Endothelial cell (in vitro differentiated cells): ENCODE measurements at regions not wholly inside any gene's neighbourhood (a gene's known extent, or its start where the extent isn't known, plus 50 kb on each side); places are given as distances from the start of the nearest gene placed in this dataset.

Experiments used
- DNase-seq: peaks from one replicate; pipeline ENCODE4 v3.0.0; 2021; ENCODE audit warnings: low spot score
- H3K27ac Mint-ChIP-seq: one replicate; pipeline ENCODE4 v1.8.0; 2021; ENCODE audit warnings: mixed read lengths, inconsistent platforms; ENCODE audit not compliant: unreplicated experiment
- H3K27me3 Mint-ChIP-seq: one replicate; pipeline ENCODE4 v1.8.0; 2021; ENCODE audit warnings: mild to moderate bottlenecking, moderate library complexity, mixed read lengths, inconsistent platforms; ENCODE audit not compliant: unreplicated experiment
- H3K36me3 Mint-ChIP-seq: one replicate; pipeline ENCODE4 v1.8.0; 2021; ENCODE audit warnings: mild to moderate bottlenecking, low read depth, mixed read lengths, inconsistent platforms; ENCODE audit not compliant: unreplicated experiment
- H3K4me1 Mint-ChIP-seq: one replicate; pipeline ENCODE4 v1.8.0; 2021; ENCODE audit warnings: mild to moderate bottlenecking, mixed read lengths, inconsistent platforms; ENCODE audit not compliant: unreplicated experiment
- H3K4me3 Mint-ChIP-seq: one replicate; pipeline ENCODE4 v1.8.0; 2021; ENCODE audit warnings: mild to moderate bottlenecking, mixed read lengths, inconsistent platforms; ENCODE audit not compliant: unreplicated experiment
- H3K9me3 Mint-ChIP-seq: one replicate; pipeline ENCODE4 v1.8.0; 2021; ENCODE audit warnings: mixed read lengths, inconsistent platforms; ENCODE audit not compliant: unreplicated experiment
- CTCF ChIP-seq: fragments of 200-600 bp; sonication (generic); IDR thresholded peaks from one replicate; pipeline ENCODE4 v1.5.0; 2021; ENCODE audit warnings: antibody characterized with exemption; ENCODE audit not compliant: unreplicated experiment

DNA sequence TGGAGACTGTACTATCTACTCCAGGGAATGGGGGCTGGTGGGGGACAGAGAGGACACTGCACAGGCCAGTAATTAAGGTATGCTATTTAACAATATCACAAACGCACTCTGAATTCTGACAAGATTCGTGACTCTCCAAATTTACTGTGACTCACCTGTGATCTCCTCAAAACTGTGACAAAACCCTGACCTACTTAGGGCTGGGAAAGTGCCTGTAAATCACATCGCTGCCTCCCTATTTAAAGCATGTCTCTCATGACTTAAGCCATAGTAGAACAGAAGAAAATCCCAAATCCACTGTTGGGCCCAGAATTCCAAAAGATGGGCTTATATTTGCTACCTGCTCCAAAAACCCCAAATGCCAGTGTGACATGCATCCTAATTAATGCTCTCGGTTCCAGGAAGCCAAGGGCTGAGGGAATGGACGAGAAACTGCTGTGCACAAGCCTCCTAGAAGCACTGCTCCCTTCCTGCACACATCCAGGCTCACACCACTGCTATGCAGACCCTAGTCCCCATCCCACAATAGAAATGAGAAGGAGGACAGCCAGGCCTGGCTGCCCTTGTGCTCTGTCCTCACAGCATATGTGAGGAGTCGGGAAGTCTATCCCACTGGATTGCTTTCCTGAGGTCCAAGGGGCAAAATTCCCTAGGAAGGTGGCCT, 187.7 kb upstream of the CHRNA7 start:
- TF ChIP-seq CTCF: no peak
- Mint-ChIP-seq H3K4me3 (no peak overlapping the region), H3K4me1 (peaks cover 6% of the 10 kb centered on the region), H3K36me3 (no peaks in the 10 kb centered on the region), H3K9me3 (no peaks in the 10 kb centered on the region), H3K27ac (no peak overlapping the region), H3K27me3 (peaks cover 1% of the 10 kb centered on the region)
- no peak for DNase-seq

DNA sequence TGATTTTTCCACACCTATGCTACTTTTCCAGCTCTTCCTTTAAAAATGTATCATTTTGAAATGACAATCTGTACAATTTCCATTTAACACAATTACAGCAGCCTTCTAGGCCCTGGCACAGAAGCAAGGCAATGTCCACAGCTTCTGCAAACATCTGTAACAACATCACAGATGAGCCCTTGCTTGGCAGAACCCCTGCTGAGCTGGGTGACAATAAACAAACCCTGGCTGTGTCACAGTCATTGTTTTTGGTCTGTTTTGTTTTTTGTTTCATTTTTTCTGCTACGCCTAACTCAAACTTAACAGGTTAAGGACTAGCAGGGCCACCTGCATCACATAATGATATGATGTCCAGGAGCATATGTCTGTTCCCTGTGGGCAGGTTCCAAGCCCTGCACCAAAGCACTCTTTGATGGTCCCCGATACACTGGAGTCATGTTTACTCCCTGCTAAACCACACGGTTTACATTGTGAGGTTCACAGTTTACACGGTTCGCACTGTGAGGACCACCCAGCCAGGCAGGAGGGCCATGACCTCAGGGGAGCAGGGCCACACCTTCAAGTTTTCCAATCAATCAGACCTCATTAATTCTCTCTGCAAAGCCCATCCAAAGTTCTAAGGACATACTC, 186.8 kb upstream of the CHRNA7 start:
- Mint-ChIP-seq H3K27ac (no peak overlapping the region), H3K27me3 (peaks cover 1% of the 10 kb centered on the region), H3K4me1 (peaks cover 8% of the 10 kb centered on the region), H3K9me3 (no peaks in the 10 kb centered on the region), H3K36me3 (no peaks in the 10 kb centered on the region), H3K4me3 (no peak overlapping the region)
- no peak for DNase-seq
- no peak for TF ChIP-seq CTCF

GRCh38 chr15:31845791-31846190, 184.5 kb upstream of the CHRNA7 start:
- H3K27me3 Mint-ChIP-seq: peaks cover 2% of the 10 kb centered on the region
- no peaks in the 10 kb centered on the region for H3K36me3 Mint-ChIP-seq
- no peak for DNase-seq
- no peak overlapping the region for H3K4me3 Mint-ChIP-seq
- no peak overlapping the region for H3K27ac Mint-ChIP-seq
- peaks cover 8% of the 10 kb centered on the region for H3K4me1 Mint-ChIP-seq
- H3K9me3 Mint-ChIP-seq: no peaks in the 10 kb centered on the region
- no peak for TF ChIP-seq CTCF

- H3K4me3 Mint-ChIP-seq: no peak overlapping the region
- peaks cover 2% of the 10 kb centered on the region for H3K27me3 Mint-ChIP-seq
- no peak overlapping the region for H3K27ac Mint-ChIP-seq
- no peak for DNase-seq
- H3K4me1 Mint-ChIP-seq: peaks cover 8% of the 10 kb centered on the region
- no peaks in the 10 kb centered on the region for H3K36me3 Mint-ChIP-seq
- peaks cover 6% of the 10 kb centered on the region for H3K9me3 Mint-ChIP-seq
- TF ChIP-seq CTCF: no peak
These were observed 182.4 kb upstream of the CHRNA7 start for GRCh38 chr15:31847961-31848360.

DNA sequence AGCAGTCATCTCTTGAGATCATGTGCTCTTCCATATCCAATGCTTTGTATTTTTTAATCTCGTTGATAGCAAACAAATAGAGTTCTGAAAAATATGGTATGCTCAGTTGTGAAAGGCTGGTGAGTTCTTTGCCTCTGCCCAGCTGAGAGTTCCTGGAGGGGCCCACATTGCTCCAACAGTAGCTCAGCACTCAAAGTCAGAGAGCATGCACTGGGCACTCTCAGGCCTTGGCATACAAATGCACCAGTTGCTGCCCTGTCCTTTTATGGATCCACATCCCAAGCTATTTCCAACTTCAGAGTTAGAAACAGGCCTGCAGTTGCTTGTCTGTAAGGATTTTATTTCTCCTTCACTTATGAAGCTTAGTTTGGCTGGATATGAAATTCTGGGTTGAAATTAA, 181.7 kb upstream of the CHRNA7 start:
- H3K4me1 Mint-ChIP-seq: peaks cover 8% of the 10 kb centered on the region
- no peak for TF ChIP-seq CTCF
- no peak overlapping the region for H3K4me3 Mint-ChIP-seq
- no peak for DNase-seq
- peaks cover 2% of the 10 kb centered on the region for H3K27me3 Mint-ChIP-seq
- peaks cover 12% of the 10 kb centered on the region for H3K9me3 Mint-ChIP-seq
- no peak overlapping the region for H3K27ac Mint-ChIP-seq
- no peaks in the 10 kb centered on the region for H3K36me3 Mint-ChIP-seq
